ENCODE measurements at regions not wholly inside any gene's neighbourhood (a gene's known extent, or its start where the extent isn't known, plus 50 kb on each side); places are given as distances from the start of the nearest gene placed in this dataset.

DNA sequence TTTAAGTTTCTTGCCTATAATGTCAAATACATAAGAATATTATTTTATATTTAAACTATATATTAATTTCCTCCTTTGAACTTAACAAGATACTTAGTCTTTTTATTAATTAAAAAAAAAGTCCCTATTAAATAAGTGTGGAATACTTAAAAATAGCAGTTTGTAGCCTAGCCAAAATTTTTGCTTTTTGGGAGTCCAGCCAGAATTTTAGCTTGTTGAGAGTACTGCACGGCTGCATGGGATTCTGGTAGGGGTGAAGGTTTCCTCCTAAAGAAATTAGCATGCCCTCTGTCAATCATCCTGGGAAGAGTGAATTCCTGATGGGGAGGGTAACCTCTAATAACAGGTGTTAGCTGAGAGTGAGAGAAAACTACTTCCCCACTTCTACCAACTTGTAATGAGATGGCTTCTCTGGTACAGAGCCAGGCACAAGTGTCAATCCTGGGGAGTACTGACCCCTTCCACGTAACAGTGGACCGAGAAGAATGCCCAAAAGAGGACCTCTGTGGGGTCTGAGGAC is 195.7 kb downstream of the SPRY2 start:
- no peak for TF ChIP-seq KDM1A (IDR thresholded peaks at IDR 0.05; ENCODE audit: borderline replicate concordance)
- no peak for TF ChIP-seq HDAC2 (IDR thresholded peaks at IDR 0.05)
- no peak for TF ChIP-seq ZBED1 (IDR thresholded peaks at IDR 0.05; ENCODE audit: borderline replicate concordance)

All from GM12878 (cell line).